H1 (cell line): ENCODE measurements at regions not wholly inside any gene's neighbourhood (a gene's known extent, or its start where the extent isn't known, plus 50 kb on each side); places are given as distances from the start of the nearest gene placed in this dataset.

ENCODE experiments used
- CTCF ChIA-PET: fragments of 300-600 bp; sonication (Branson Sonifier 250); formaldehyde crosslinking; loops from one replicate; lab custom pipeline; 2021; ENCODE audit not compliant: partially characterized antibody; lab: Charles Lee
- POLR2A ChIA-PET: fragments of 300-600 bp; sonication (Branson Sonifier 250); formaldehyde crosslinking; loops from one replicate; lab custom pipeline; 2021; ENCODE audit warnings: inconsistent platforms; ENCODE audit not compliant: partially characterized antibody; lab: Charles Lee
- DNase-seq, 2 experiments: peaks; one replicate each; pipeline versions ENCODE4 v3.0.0 to v3.0.0-alpha.2; 2010 to 2022; ENCODE audit warnings: low spot score in 2 of 2, low read depth in 1 of 2, mixed read lengths in 1 of 2
- FAIRE-seq: peaks from 2 replicates; lab custom pipeline; 2011; peaks lifted over from hg19 to GRCh38; lab: Jason Lieb, UNC
- H2AFZ ChIP-seq: 2 replicates; pipeline ENCODE4 v1.8.1; 2012; ENCODE audit warnings: low read length, inconsistent platforms
- H2AK5ac ChIP-seq: 2 replicates; pipeline ENCODE4 v1.6.1; 2013; ENCODE audit warnings: low read depth, low read length
- H2BK120ac ChIP-seq: replicated peaks from 2 replicates; pipeline ENCODE3; 2013; ENCODE audit warnings: low read depth, low read length, inconsistent platforms
- H2BK12ac ChIP-seq: 2 replicates; pipeline ENCODE4 v1.6.1; 2013; ENCODE audit warnings: low read depth, low read length
- H2BK15ac ChIP-seq: 2 replicates; pipeline ENCODE4 v1.6.1; 2013; ENCODE audit warnings: low read length
- H2BK20ac ChIP-seq: 2 replicates; pipeline ENCODE4 v1.6.1; 2013; ENCODE audit warnings: low read length
- H2BK5ac ChIP-seq: 2 replicates; pipeline ENCODE4 v1.6.1; 2013; ENCODE audit warnings: low read depth, low read length
- H3K14ac ChIP-seq: 2 replicates; pipeline ENCODE4 v1.6.1; 2013; ENCODE audit warnings: inconsistent platforms; ENCODE audit not compliant: insufficient read length
- H3K18ac ChIP-seq: 2 replicates; pipeline ENCODE4 v1.6.1; 2013; ENCODE audit warnings: low read length; ENCODE audit errors: extremely low read depth
- H3K23ac ChIP-seq: 2 replicates; pipeline ENCODE4 v1.6.1; 2013; ENCODE audit warnings: inconsistent platforms; ENCODE audit not compliant: insufficient read length
- H3K23me2 ChIP-seq: 2 replicates; pipeline ENCODE4 v1.6.1; 2013; ENCODE audit warnings: low read depth, low read length
- H3K27ac ChIP-seq: 2 replicates; pipeline ENCODE4 v1.6.1; 2011; ENCODE audit warnings: low read depth, low read length, inconsistent platforms
- H3K27me3 ChIP-seq, 4 experiments: replicated peaks in 1 of 4; 1 replicate in 1 of 4; 2 replicates in 3 of 4; pipeline versions ENCODE4 v1.6.1 to v1.8.1; 2011 to 2013; ENCODE audit warnings: low read length in 3 of 4, mild to moderate bottlenecking in 3 of 4, inconsistent platforms in 2 of 4, mixed read lengths in 2 of 4, moderate library complexity in 1 of 4; ENCODE audit not compliant: control insufficient read depth in 3 of 4, insufficient read depth in 3 of 4; ENCODE audit errors: extremely low read depth in 1 of 4
- H3K36me3 ChIP-seq, 4 experiments: 2 replicates each; pipeline versions ENCODE4 v1.6.1 to v1.8.1; 2011 to 2013; ENCODE audit warnings: mild to moderate bottlenecking in 4 of 4, low read length in 3 of 4, moderate library complexity in 2 of 4, control low read depth in 1 of 4, inconsistent platforms in 1 of 4; ENCODE audit not compliant: insufficient read depth in 4 of 4, control insufficient read depth in 2 of 4
- H3K4ac ChIP-seq: replicated peaks from 2 replicates; pipeline ENCODE3; 2013; ENCODE audit warnings: low read length, low read depth, mixed read lengths, inconsistent platforms; ENCODE audit not compliant: insufficient read length
- H3K4me1 ChIP-seq, 4 experiments: replicated peaks in 1 of 4; 1 replicate in 1 of 4; 2 replicates in 3 of 4; pipeline versions ENCODE4 v1.6.1 to v1.8.1; 2011 to 2013; ENCODE audit warnings: low read length in 3 of 4, inconsistent platforms in 2 of 4, mixed read lengths in 1 of 4; ENCODE audit not compliant: insufficient read depth in 4 of 4, control insufficient read depth in 3 of 4
- H3K4me2 ChIP-seq, 2 experiments: 2 replicates each; pipeline versions ENCODE4 v1.6.1 to v1.8.1; 2011 to 2013; ENCODE audit warnings: low read depth in 2 of 2, low read length in 2 of 2, control low read depth in 1 of 2, inconsistent platforms in 1 of 2, mild to moderate bottlenecking in 1 of 2; ENCODE audit not compliant: insufficient read depth in 1 of 2
- H3K4me3 ChIP-seq, 4 experiments: fragments of 200-600, 300-600 bp in 1 of 4; sonication (generic), shearing (Covaris generic), sonication (Bioruptor Twin) in 1 of 4; 2 replicates each; pipeline versions ENCODE4 v1.5.1 to v1.8.1; 2011 to 2016; ENCODE audit warnings: low read length in 4 of 4, low read depth in 3 of 4, control low read depth in 2 of 4, inconsistent platforms in 2 of 4, mild to moderate bottlenecking in 2 of 4, mixed read lengths in 1 of 4, moderate library complexity in 1 of 4; ENCODE audit not compliant: insufficient read depth in 2 of 4; ENCODE audit errors: extremely low read depth in 1 of 4
- H3K56ac ChIP-seq: replicated peaks from 2 replicates; pipeline ENCODE3; 2013; ENCODE audit warnings: low read depth, mild to moderate bottlenecking, mixed read lengths, low read length, inconsistent platforms; ENCODE audit not compliant: insufficient read length
- H3K79me1 ChIP-seq: 2 replicates; pipeline ENCODE4 v1.6.1; 2013; ENCODE audit warnings: low read depth, low read length, control low read depth
- H3K79me2 ChIP-seq, 2 experiments: 2 replicates each; pipeline versions ENCODE4 v1.6.1 to v1.8.1; 2012 to 2013; ENCODE audit warnings: low read length in 2 of 2, mild to moderate bottlenecking in 2 of 2, inconsistent platforms in 1 of 2; ENCODE audit not compliant: insufficient read depth in 2 of 2, control insufficient read depth in 1 of 2
- H3K9ac ChIP-seq, 4 experiments: replicated peaks in 1 of 4; 1 replicate in 1 of 4; 2 replicates in 3 of 4; pipeline versions ENCODE4 v1.6.1 to v1.8.1; 2011 to 2013; ENCODE audit warnings: low read depth in 3 of 4, low read length in 3 of 4, control low read depth in 2 of 4, mild to moderate bottlenecking in 2 of 4, moderate library complexity in 2 of 4, inconsistent platforms in 1 of 4; ENCODE audit errors: extremely low read depth in 1 of 4
- H3K9me3 ChIP-seq, 2 experiments: 2 replicates each; pipeline versions ENCODE4 v1.6.1 to v1.8.1; 2012 to 2013; ENCODE audit warnings: mild to moderate bottlenecking in 2 of 2, moderate library complexity in 2 of 2, control low read depth in 1 of 2, inconsistent platforms in 1 of 2, low read depth in 1 of 2, low read length in 1 of 2, mixed read lengths in 1 of 2; ENCODE audit not compliant: insufficient read depth in 2 of 2
- H4K20me1 ChIP-seq, 2 experiments: replicated peaks in 1 of 2; 2 replicates each; pipeline versions ENCODE3 to v1.8.1; 2011 to 2013; ENCODE audit warnings: inconsistent platforms in 2 of 2, low read length in 2 of 2, mild to moderate bottlenecking in 1 of 2; ENCODE audit not compliant: insufficient read depth in 2 of 2, control insufficient read depth in 1 of 2
- H4K5ac ChIP-seq: 2 replicates; pipeline ENCODE4 v1.6.1; 2013; ENCODE audit warnings: low read length, low read depth, mixed read lengths, inconsistent platforms; ENCODE audit not compliant: insufficient read length
- H4K8ac ChIP-seq: 2 replicates; pipeline ENCODE4 v1.8.0; 2013; ENCODE audit warnings: mild to moderate bottlenecking, moderate library complexity, low read length, inconsistent platforms; ENCODE audit not compliant: insufficient read depth; ENCODE audit errors: extremely low read depth
- H4K91ac ChIP-seq: replicated peaks from 2 replicates; pipeline ENCODE3; 2013; ENCODE audit warnings: low read length, mixed read lengths, inconsistent platforms; ENCODE audit not compliant: insufficient read length
- CREB1 ChIP-seq: IDR thresholded peaks from 2 replicates; pipeline ENCODE4 v1.6.1; 2012; ENCODE audit warnings: inconsistent platforms
- NRF1 ChIP-seq: IDR thresholded peaks from 2 replicates; pipeline ENCODE4 v1.6.1; 2011; ENCODE audit warnings: mild to moderate bottlenecking, low read depth, low read length, improper control_type of control experiment
- RAD21 ChIP-seq, 2 experiments: IDR thresholded peaks in 1 of 2; conservative IDR thresholded peaks in 1 of 2; 2 replicates each; pipeline ENCODE4 v1.6.1; 2011; ENCODE audit warnings: low read depth in 2 of 2, low read length in 2 of 2, improper control_type of control experiment in 1 of 2, inconsistent platforms in 1 of 2, mild to moderate bottlenecking in 1 of 2, moderate library complexity in 1 of 2
- WGBS, 2 experiments: shearing (Covaris generic) in 1 of 2; methylation state at CpG; one replicate each; pipeline versions ENCODE4 v1.1.6 to v1.1.7; 2013 to 2015; ENCODE audit warnings: low lambda C conversion rate in 2 of 2, mixed read lengths in 2 of 2, inconsistent platforms in 1 of 2, low coverage in 1 of 2, missing lambda C conversion rate in 1 of 2; ENCODE audit not compliant: insufficient replicate concordance in 2 of 2, insufficient coverage in 1 of 2, insufficient read length in 1 of 2; ENCODE audit errors: extremely low coverage in 1 of 2, missing lambda C conversion rate in 1 of 2; 5-methylcytosine and 5-hydroxymethylcytosine counted together
- TF ChIP-seq, protein P1 (sequence below): IDR thresholded peaks from 2 replicates; pipeline ENCODE4 v1.6.1; 2012; ENCODE audit warnings: inconsistent platforms
- TF ChIP-seq, protein P2 (sequence below), 3 experiments: IDR thresholded peaks; 1 replicate in 2 of 3; 2 replicates in 1 of 3; pipeline versions ENCODE4 v1.5.1 to v1.6.1; 2011; ENCODE audit warnings: low read length in 3 of 3, mild to moderate bottlenecking in 3 of 3, inconsistent platforms in 2 of 3, low read depth in 1 of 3, moderate library complexity in 1 of 3; ENCODE audit not compliant: insufficient read depth in 1 of 3; ENCODE audit errors: control extremely low read depth in 1 of 3

DNA sequence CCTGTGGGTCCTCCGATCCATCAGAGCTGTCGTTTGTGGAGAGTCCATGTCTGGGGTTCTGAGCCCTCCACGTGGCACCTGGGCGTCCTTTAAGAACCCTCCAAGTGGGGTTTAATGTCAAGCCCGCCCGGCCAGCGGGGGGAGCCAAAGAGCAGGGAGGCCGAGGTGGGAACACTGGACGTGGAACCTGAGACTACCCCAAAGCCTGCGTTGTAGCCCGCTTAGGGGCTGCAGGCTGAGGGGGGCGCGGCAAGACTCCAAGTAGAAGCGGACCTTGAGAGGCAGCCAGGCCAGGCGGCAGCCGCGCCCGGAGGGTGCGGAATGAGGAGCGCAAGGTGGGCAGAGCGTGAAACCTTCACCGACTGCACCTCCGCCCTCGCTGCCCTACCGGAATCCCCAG, 126.2 kb upstream of the ATP10A start:
- H2BK15ac ChIP-seq = no peak overlapping the region
- H3K36me3 ChIP-seq = no peaks in the 10 kb centered on the region
- H3K9me3 ChIP-seq = peaks cover 0 to 4% of the 10 kb centered on the region in 2 experiments; a peak in 1 of 4 replicates
- no peak overlapping the region for H2BK5ac ChIP-seq
- no peak overlapping the region for H3K4ac ChIP-seq
- no peak overlapping the region for H4K5ac ChIP-seq
- no peak overlapping the region for H3K4me3 ChIP-seq
- H3K4me1 ChIP-seq = peaks cover 0 to 4% (median 0%) of the 10 kb centered on the region in 4 experiments; a peak in 2 of 7 replicates
- no peaks in the 10 kb centered on the region for H4K20me1 ChIP-seq
- no peak overlapping the region for H2BK12ac ChIP-seq
- H3K23me2 ChIP-seq = no peaks in the 10 kb centered on the region
- no peak overlapping the region for H3K9ac ChIP-seq
- DNase-seq (peak; percentile 19 to 84), FAIRE-seq (no peak)
- TF ChIP-seq, protein P1, sequence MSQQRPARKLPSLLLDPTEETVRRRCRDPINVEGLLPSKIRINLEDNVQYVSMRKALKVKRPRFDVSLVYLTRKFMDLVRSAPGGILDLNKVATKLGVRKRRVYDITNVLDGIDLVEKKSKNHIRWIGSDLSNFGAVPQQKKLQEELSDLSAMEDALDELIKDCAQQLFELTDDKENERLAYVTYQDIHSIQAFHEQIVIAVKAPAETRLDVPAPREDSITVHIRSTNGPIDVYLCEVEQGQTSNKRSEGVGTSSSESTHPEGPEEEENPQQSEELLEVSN = peak; percentile 14; the same call in 1 of the 2 replicates
- TF ChIP-seq NRF1 (no peak), CREB1 (no peak), RAD21 (IDR thresholded peaks at IDR 0.05 in 1 of 2, conservative IDR thresholded peaks at IDR 0.05 in 1 of 2; ENCODE audit: low read depth in 2 of 2, low read length in 2 of 2) (peak; percentile 49 to 60)
- TF ChIP-seq, protein P2, sequence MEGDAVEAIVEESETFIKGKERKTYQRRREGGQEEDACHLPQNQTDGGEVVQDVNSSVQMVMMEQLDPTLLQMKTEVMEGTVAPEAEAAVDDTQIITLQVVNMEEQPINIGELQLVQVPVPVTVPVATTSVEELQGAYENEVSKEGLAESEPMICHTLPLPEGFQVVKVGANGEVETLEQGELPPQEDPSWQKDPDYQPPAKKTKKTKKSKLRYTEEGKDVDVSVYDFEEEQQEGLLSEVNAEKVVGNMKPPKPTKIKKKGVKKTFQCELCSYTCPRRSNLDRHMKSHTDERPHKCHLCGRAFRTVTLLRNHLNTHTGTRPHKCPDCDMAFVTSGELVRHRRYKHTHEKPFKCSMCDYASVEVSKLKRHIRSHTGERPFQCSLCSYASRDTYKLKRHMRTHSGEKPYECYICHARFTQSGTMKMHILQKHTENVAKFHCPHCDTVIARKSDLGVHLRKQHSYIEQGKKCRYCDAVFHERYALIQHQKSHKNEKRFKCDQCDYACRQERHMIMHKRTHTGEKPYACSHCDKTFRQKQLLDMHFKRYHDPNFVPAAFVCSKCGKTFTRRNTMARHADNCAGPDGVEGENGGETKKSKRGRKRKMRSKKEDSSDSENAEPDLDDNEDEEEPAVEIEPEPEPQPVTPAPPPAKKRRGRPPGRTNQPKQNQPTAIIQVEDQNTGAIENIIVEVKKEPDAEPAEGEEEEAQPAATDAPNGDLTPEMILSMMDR (IDR thresholded peaks at IDR 0.05; ENCODE audit: control extremely low read depth in 1 of 3, insufficient read depth in 1 of 3, low read depth in 1 of 3, low read length in 3 of 3) = peak; percentile 47 to 68 (median 59)
- no peak overlapping the region for H2BK120ac ChIP-seq
- no peak overlapping the region for H2BK20ac ChIP-seq
- 95% methylated on average over 25 of the region's 25 CpGs; no CpG with 5 or more reads in 1 of the 2 experiments for WGBS, 2 experiments
- no peak overlapping the region for H3K23ac ChIP-seq
- ChIA-PET CTCF (no interaction called here), POLR2A (no interaction called here)
- H3K27ac ChIP-seq = no peak overlapping the region
- H3K14ac ChIP-seq = no peak overlapping the region
- H4K8ac ChIP-seq = peak overlapping the region; percentile 66
- H4K91ac ChIP-seq = no peak overlapping the region
- H2AFZ ChIP-seq = no peak overlapping the region
- H3K56ac ChIP-seq = no peak overlapping the region
- H3K79me2 ChIP-seq = no peaks in the 10 kb centered on the region
- no peak overlapping the region for H3K18ac ChIP-seq
- H2AK5ac ChIP-seq = no peak overlapping the region
- H3K79me1 ChIP-seq = no peaks in the 10 kb centered on the region
- no peaks in the 10 kb centered on the region for H3K27me3 ChIP-seq
- no peak overlapping the region for H3K4me2 ChIP-seq
